ENCODE measurements at regions not wholly inside any gene's neighbourhood (a gene's known extent, or its start where the extent isn't known, plus 50 kb on each side); places are given as distances from the start of the nearest gene placed in this dataset.
"Not testable (repeated sequence)": the region's sequence is repeated elsewhere in the genome, so short reads cannot be mapped to it uniquely, and the experiment has no call there.

DNA sequence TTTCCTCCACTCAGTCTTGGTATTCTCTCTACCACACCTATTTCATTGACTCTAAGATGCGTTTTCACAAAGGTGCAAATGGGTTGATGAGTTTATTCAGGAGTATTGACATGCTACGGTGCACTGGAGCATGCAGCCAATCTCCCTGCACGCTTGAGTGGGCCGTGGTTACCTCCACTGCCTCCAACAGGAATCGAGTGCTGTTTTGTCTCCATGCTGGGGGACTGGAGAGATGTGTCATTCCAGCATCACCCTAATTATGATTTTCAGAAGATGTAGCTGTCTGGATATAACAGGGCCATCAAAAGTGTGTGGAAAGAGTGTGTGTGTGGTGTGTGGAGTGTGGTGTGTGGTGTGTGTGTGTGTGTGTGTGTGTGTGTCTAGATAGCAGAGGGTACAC is 351.6 kb upstream of the ZFHX3 start:
- H3K4me1 ChIP-seq = no peaks in the 10 kb centered on the region
- H3K4me3 ChIP-seq = no peak overlapping the region
- peaks cover 0 to 4% (median 0%) of the 10 kb centered on the region in 9 donors for H3K27me3 ChIP-seq
- no peak for TF ChIP-seq POLR2A (IDR thresholded peaks at IDR 0.05)
- TF ChIP-seq, protein P1, sequence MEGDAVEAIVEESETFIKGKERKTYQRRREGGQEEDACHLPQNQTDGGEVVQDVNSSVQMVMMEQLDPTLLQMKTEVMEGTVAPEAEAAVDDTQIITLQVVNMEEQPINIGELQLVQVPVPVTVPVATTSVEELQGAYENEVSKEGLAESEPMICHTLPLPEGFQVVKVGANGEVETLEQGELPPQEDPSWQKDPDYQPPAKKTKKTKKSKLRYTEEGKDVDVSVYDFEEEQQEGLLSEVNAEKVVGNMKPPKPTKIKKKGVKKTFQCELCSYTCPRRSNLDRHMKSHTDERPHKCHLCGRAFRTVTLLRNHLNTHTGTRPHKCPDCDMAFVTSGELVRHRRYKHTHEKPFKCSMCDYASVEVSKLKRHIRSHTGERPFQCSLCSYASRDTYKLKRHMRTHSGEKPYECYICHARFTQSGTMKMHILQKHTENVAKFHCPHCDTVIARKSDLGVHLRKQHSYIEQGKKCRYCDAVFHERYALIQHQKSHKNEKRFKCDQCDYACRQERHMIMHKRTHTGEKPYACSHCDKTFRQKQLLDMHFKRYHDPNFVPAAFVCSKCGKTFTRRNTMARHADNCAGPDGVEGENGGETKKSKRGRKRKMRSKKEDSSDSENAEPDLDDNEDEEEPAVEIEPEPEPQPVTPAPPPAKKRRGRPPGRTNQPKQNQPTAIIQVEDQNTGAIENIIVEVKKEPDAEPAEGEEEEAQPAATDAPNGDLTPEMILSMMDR (IDR thresholded peaks at IDR 0.05) = no peak
- ATAC-seq = no peak
- no peaks in the 10 kb centered on the region for H3K9me3 ChIP-seq
- DNase-seq = no peak
- H3K36me3 ChIP-seq = no peaks in the 10 kb centered on the region
- no peak overlapping the region for H3K27ac ChIP-seq
- intact Hi-C loops (cut with DNase I) = no loop called here
- WGBS, 4 donors = 91 to 93% (median 92%) methylated on average over 5 of the region's 5 CpGs

DNA sequence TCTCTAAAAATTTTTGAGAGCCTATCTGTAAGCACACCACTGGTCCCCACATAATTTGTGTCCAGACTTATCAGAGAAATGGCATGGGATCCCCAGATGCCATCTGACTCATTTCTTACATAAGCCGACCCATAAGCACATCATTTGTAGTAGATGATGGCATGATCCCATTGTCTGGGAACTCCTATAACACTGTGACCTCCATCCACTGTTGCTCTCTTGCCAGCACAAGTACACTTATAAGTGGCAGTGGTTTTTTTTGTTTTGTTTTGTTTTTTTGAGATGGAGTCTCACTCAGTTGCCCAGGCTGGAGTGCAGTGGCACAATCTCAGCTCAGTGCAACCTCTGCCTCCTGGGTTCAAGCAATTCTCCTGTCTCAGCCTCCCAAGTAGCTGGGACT is 350.7 kb upstream of the ZFHX3 start:
- H3K27me3 ChIP-seq; intact Hi-C loops (cut with DNase I); H3K36me3 ChIP-seq; H3K4me3 ChIP-seq; H3K27ac ChIP-seq; ATAC-seq; DNase-seq; H3K9me3 ChIP-seq; H3K4me1 ChIP-seq: not testable (repeated sequence)
- whole genome bisulfite sequencing, 4 donors = 94 to 100% (median 100%) methylated on average over 1 of the region's 1 CpG

DNA sequence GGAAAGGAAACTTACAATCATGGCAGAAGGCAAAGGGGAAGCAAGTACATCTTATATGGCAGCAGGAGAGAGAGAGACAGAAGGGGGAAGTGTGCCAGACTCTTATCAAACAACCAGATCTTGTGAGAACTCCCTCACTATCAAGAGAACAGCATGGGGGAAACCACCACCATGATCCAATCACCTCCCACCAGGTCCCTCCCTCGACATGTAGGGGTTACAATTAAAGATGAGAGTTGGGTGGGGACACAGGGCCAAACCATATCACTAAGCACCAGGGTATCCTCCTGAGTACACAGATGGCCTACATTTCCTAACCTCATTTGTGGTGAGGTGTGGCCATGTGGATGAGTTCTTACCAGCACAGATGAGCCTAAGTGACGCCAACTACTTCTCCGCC is 348.6 kb upstream of the ZFHX3 start:
- intact Hi-C loops (cut with DNase I) = no loop called here
- no peaks in the 10 kb centered on the region for H3K9me3 ChIP-seq
- 75 to 85% (median 78%) methylated on average over 3 of the region's 3 CpGs for WGBS, 4 donors
- no peak for ATAC-seq
- no peak overlapping the region for H3K4me3 ChIP-seq
- H3K4me1 ChIP-seq = no peaks in the 10 kb centered on the region
- TF ChIP-seq, protein P1 (IDR thresholded peaks at IDR 0.05) = no peak
- TF ChIP-seq POLR2A (IDR thresholded peaks at IDR 0.05) = no peak
- no peak overlapping the region for H3K27ac ChIP-seq
- H3K27me3 ChIP-seq = no peaks in the 10 kb centered on the region
- no peak for DNase-seq
- H3K36me3 ChIP-seq = no peaks in the 10 kb centered on the region

DNA sequence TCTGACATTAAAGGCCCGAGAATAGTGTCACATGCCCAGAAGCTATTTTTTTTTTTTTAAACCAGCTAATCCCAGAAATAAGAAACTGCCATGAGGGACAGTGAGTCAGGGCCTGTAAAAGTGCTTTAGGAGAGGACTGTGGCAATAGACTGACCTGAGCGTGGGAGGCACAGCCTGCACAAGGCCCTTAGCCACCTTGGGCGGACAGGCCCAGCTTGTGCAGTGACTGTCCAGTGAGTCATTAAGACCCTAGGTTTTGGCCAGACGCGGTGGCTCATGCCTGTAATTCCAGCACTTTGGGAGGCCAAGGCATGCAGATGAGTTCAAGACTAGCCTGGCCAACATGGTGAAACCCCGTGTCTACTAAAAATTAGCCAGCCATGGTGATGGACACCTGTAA is 343.0 kb upstream of the ZFHX3 start:
- no peak for TF ChIP-seq POLR2A (IDR thresholded peaks at IDR 0.05)
- TF ChIP-seq, protein P1 (IDR thresholded peaks at IDR 0.05) = no peak
- Histone ChIP-seq H3K4me3 (no peak overlapping the region), H3K27ac (no peak overlapping the region), H3K36me3 (no peaks in the 10 kb centered on the region), H3K4me1 (no peaks in the 10 kb centered on the region), H3K9me3 (no peaks in the 10 kb centered on the region), H3K27me3 (no peaks in the 10 kb centered on the region)
- DNase-seq = no peak
- WGBS, 4 donors = 90 to 96% (median 94%) methylated on average over 6 of the region's 6 CpGs
- intact Hi-C loops (cut with DNase I) = no loop called here
- no peak for ATAC-seq

DNA sequence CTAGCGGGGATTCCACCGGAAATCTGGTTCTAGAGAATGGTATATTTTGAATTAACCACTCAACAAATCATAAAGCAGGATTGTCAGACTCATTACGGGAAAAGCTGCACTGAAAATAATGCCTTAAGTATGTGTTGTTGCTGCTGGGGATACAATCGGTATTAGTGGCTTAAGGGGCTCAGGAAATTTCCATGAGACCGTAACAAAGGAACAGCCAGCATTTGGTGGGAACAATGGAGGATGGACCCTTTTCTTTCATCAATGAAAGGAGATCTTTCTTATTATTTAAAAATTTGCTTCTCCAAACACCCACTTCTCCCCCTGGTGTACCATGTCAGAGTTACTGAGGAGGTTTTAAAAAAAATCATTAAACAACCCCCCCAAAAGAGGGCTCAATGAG is 342.6 kb upstream of the ZFHX3 start:
- no peaks in the 10 kb centered on the region for H3K27me3 ChIP-seq
- H3K4me3 ChIP-seq = no peak overlapping the region
- TF ChIP-seq POLR2A (IDR thresholded peaks at IDR 0.05) = no peak
- TF ChIP-seq, protein P1 (IDR thresholded peaks at IDR 0.05) = no peak
- ATAC-seq = no peak
- intact Hi-C loops (cut with DNase I) = no loop called here
- no peak overlapping the region for H3K27ac ChIP-seq
- H3K4me1 ChIP-seq = no peaks in the 10 kb centered on the region
- WGBS, 4 donors = 95 to 97% (median 96%) methylated on average over 5 of the region's 5 CpGs
- no peaks in the 10 kb centered on the region for H3K36me3 ChIP-seq
- no peak for DNase-seq
- no peaks in the 10 kb centered on the region for H3K9me3 ChIP-seq
